GM18870 (cell line): ENCODE measurements at regions not wholly inside any gene's neighbourhood (a gene's known extent, or its start where the extent isn't known, plus 50 kb on each side); places are given as distances from the start of the nearest gene placed in this dataset.
"Not testable (repeated sequence)": the region's sequence is repeated elsewhere in the genome, so short reads cannot be mapped to it uniquely, and the experiment has no call there.

Experiments
- ATAC-seq: cut with Tn5 transposase; IDR thresholded peaks from one replicate; pipeline ENCODE4 v1.9.1; 2021; ENCODE audit warnings: moderate library complexity; ENCODE audit not compliant: unreplicated experiment

GRCh38 chr9:22508354-22508753 lies 61.7 kb downstream of the DMRTA1 start:
- not testable (repeated sequence) for ATAC-seq

GRCh38 chr9:22508790-22509189 lies 62.2 kb downstream of the DMRTA1 start:
- ATAC-seq = no peak

- peak; percentile 78 for ATAC-seq
Measured at GRCh38 chr9:22512495-22512894, 65.9 kb downstream of the DMRTA1 start.

- no peak for ATAC-seq
Measured at GRCh38 chr9:22514871-22515270, 68.2 kb downstream of the DMRTA1 start.

- no peak for ATAC-seq
Measured at GRCh38 chr9:22522206-22522740, 75.6 kb downstream of the DMRTA1 start.

GRCh38 chr9:22528485-22528884 lies 81.9 kb downstream of the DMRTA1 start:
- no peak for ATAC-seq

- no peak for ATAC-seq
Measured at GRCh38 chr9:22529426-22530199, 83.0 kb downstream of the DMRTA1 start.

GRCh38 chr9:22535780-22536179 lies 89.2 kb downstream of the DMRTA1 start:
- no peak for ATAC-seq

GRCh38 chr9:22537721-22538120 lies 91.1 kb downstream of the DMRTA1 start:
- ATAC-seq = no peak

GRCh38 chr9:22548625-22549024 lies 102.0 kb downstream of the DMRTA1 start:
- ATAC-seq = no peak

GRCh38 chr9:22574740-22575139 lies 128.1 kb downstream of the DMRTA1 start:
- no peak for ATAC-seq

GRCh38 chr9:22580788-22581187 lies 134.2 kb downstream of the DMRTA1 start:
- ATAC-seq = no peak

GRCh38 chr9:22582221-22582620 lies 135.6 kb downstream of the DMRTA1 start:
- ATAC-seq = no peak

- ATAC-seq = no peak
Measured at GRCh38 chr9:22588918-22589317, 142.3 kb downstream of the DMRTA1 start.

GRCh38 chr9:22590336-22591033 lies 143.9 kb downstream of the DMRTA1 start:
- no peak for ATAC-seq

- no peak for ATAC-seq
Measured at GRCh38 chr9:22595805-22596204, 149.2 kb downstream of the DMRTA1 start.

GRCh38 chr9:22617156-22617555 lies 170.5 kb downstream of the DMRTA1 start:
- ATAC-seq = no peak

- no peak for ATAC-seq
Measured at GRCh38 chr9:22622815-22623214, 176.2 kb downstream of the DMRTA1 start.

GRCh38 chr9:22623236-22623635 lies 176.6 kb downstream of the DMRTA1 start:
- ATAC-seq = no peak

GRCh38 chr9:22625540-22625939 lies 178.9 kb downstream of the DMRTA1 start:
- no peak for ATAC-seq

GRCh38 chr9:22643541-22643940 lies 196.9 kb downstream of the DMRTA1 start:
- ATAC-seq = no peak

GRCh38 chr9:22645893-22646292 lies 199.3 kb downstream of the DMRTA1 start:
- no peak for ATAC-seq
